ENCODE measurements at regions not wholly inside any gene's neighbourhood (a gene's known extent, or its start where the extent isn't known, plus 50 kb on each side); places are given as distances from the start of the nearest gene placed in this dataset.

- H3K4me1 ChIP-seq = peaks cover 4 to 18% (median 11%) of the 10 kb centered on the region in 4 donors
- intact Hi-C loops (cut with DNase I) = no loop called here
- H3K27ac ChIP-seq (replicated peaks in 1 of 4) = no peak overlapping the region
- peaks cover 0 to 27% (median 0%) of the 10 kb centered on the region in 4 donors for H3K27me3 ChIP-seq
- H3K9me3 ChIP-seq = no peaks in the 10 kb centered on the region
- TF ChIP-seq POLR2A (IDR thresholded peaks at IDR 0.05; ENCODE audit: low read depth) (no peak), POLR2AphosphoS5 (IDR thresholded peaks at IDR 0.05) (no peak), EP300 (IDR thresholded peaks at IDR 0.05) (no peak), CTCF (IDR thresholded peaks at IDR 0.05) (no peak)
- no peak for DNase-seq (ENCODE audit: extremely low spot score)
- H3K36me3 ChIP-seq = no peaks in the 10 kb centered on the region
- no peak overlapping the region for H3K4me3 ChIP-seq
- WGBS = 71% methylated on average over 3 of the region's 3 CpGs
These were observed 224.7 kb upstream of the IRX3 start for GRCh38 chr16:54511222-54511731.

- DNase-seq (ENCODE audit: extremely low spot score) = no peak
- 62% methylated on average over 10 of the region's 10 CpGs for WGBS
- H3K27me3 ChIP-seq = peaks cover 0 to 27% (median 0%) of the 10 kb centered on the region in 4 donors
- H3K27ac ChIP-seq (replicated peaks in 1 of 4) = no peak overlapping the region
- H3K4me1 ChIP-seq = peaks cover 4 to 18% (median 12%) of the 10 kb centered on the region in 4 donors
- H3K9me3 ChIP-seq = no peaks in the 10 kb centered on the region
- intact Hi-C loops (cut with DNase I) = no loop called here
- H3K36me3 ChIP-seq = no peaks in the 10 kb centered on the region
- TF ChIP-seq EP300 (IDR thresholded peaks at IDR 0.05) = no peak
- no peak for TF ChIP-seq POLR2A (IDR thresholded peaks at IDR 0.05; ENCODE audit: low read depth)
- TF ChIP-seq CTCF (IDR thresholded peaks at IDR 0.05) = no peak
- TF ChIP-seq POLR2AphosphoS5 (IDR thresholded peaks at IDR 0.05) = no peak
- H3K4me3 ChIP-seq = no peak overlapping the region
These were observed 224.2 kb upstream of the IRX3 start for GRCh38 chr16:54510685-54511221.

- 72% methylated on average over 11 of the region's 11 CpGs for WGBS
- no peak for DNase-seq (ENCODE audit: extremely low spot score)
- Histone ChIP-seq H3K9me3 (no peaks in the 10 kb centered on the region), H3K4me1 (peaks cover 4 to 18% (median 14%) of the 10 kb centered on the region in 4 donors), H3K27me3 (peaks cover 0 to 27% (median 0%) of the 10 kb centered on the region in 4 donors), H3K27ac (replicated peaks in 1 of 4) (no peak overlapping the region), H3K36me3 (no peaks in the 10 kb centered on the region), H3K4me3 (no peak overlapping the region)
- TF ChIP-seq POLR2A (IDR thresholded peaks at IDR 0.05; ENCODE audit: low read depth) = no peak
- no peak for TF ChIP-seq EP300 (IDR thresholded peaks at IDR 0.05)
- TF ChIP-seq POLR2AphosphoS5 (IDR thresholded peaks at IDR 0.05) = no peak
- TF ChIP-seq CTCF (IDR thresholded peaks at IDR 0.05) = no peak
- intact Hi-C loops (cut with DNase I) = no loop called here
These were observed 222.9 kb upstream of the IRX3 start for GRCh38 chr16:54509456-54509855.

GRCh38 chr16:54508351-54508750 lies 221.8 kb upstream of the IRX3 start:
- no peak for DNase-seq (ENCODE audit: extremely low spot score)
- Histone ChIP-seq H3K9me3 (no peaks in the 10 kb centered on the region), H3K27ac (replicated peaks in 1 of 4) (no peak overlapping the region), H3K4me3 (no peak overlapping the region), H3K4me1 (peaks cover 4 to 20% (median 17%) of the 10 kb centered on the region in 4 donors), H3K36me3 (no peaks in the 10 kb centered on the region), H3K27me3 (peaks cover 0 to 27% (median 0%) of the 10 kb centered on the region in 4 donors)
- 73% methylated on average over 12 of the region's 12 CpGs for WGBS
- intact Hi-C loops (cut with DNase I) = no loop called here
- TF ChIP-seq POLR2AphosphoS5 (IDR thresholded peaks at IDR 0.05) = no peak
- TF ChIP-seq EP300 (IDR thresholded peaks at IDR 0.05) = no peak
- no peak for TF ChIP-seq POLR2A (IDR thresholded peaks at IDR 0.05; ENCODE audit: low read depth)
- TF ChIP-seq CTCF (IDR thresholded peaks at IDR 0.05) = no peak
